OCI-LY1 (cell line): ENCODE measurements at regions not wholly inside any gene's neighbourhood (a gene's known extent, or its start where the extent isn't known, plus 50 kb on each side); places are given as distances from the start of the nearest gene placed in this dataset.

ENCODE experiments used
- H2AFZ ChIP-seq: fragments of 200-600 bp; sonication (generic), shearing (Covaris generic); 2 replicates; pipeline ENCODE4 v1.6.0; 2014; ENCODE audit warnings: antibody characterized with exemption, mild to moderate bottlenecking, low read length
- H3F3A ChIP-seq: fragments of 200-600 bp; sonication (generic), shearing (Covaris generic); 2 replicates; pipeline ENCODE4 v1.6.0; 2014; ENCODE audit warnings: mild to moderate bottlenecking, antibody characterized with exemption, low read length, moderate library complexity; ENCODE audit not compliant: insufficient read depth
- H3K27ac ChIP-seq: fragments of 200-600 bp; sonication (generic); 2 replicates; pipeline ENCODE4 v1.5.1; 2014; ENCODE audit warnings: low read length, mixed run types, mild to moderate bottlenecking, low read depth; ENCODE audit not compliant: poor library complexity, severe bottlenecking
- H3K27me3 ChIP-seq: fragments of 200-600 bp; sonication (generic); 2 replicates; pipeline ENCODE4 v1.6.0; 2014; ENCODE audit warnings: antibody characterized with exemption, mild to moderate bottlenecking, low read length, moderate library complexity; ENCODE audit not compliant: insufficient read depth
- H3K36me3 ChIP-seq: fragments of 200-600 bp; sonication (generic); 2 replicates; pipeline ENCODE4 v1.6.1; 2014; ENCODE audit warnings: mild to moderate bottlenecking, antibody characterized with exemption, low read length, moderate library complexity, mixed read lengths; ENCODE audit not compliant: insufficient read depth
- H3K4me1 ChIP-seq: fragments of 200-600 bp; sonication (generic); 2 replicates; pipeline ENCODE4 v1.5.1; 2014; ENCODE audit warnings: mild to moderate bottlenecking, low read length, moderate library complexity; ENCODE audit not compliant: insufficient read depth, severe bottlenecking
- H3K4me2 ChIP-seq: fragments of 200-600 bp; sonication (generic), shearing (Covaris generic); 2 replicates; pipeline ENCODE4 v1.6.1; 2014; ENCODE audit warnings: low read length
- H3K4me3 ChIP-seq: fragments of 200-600 bp; sonication (generic); 2 replicates; pipeline ENCODE4 v1.5.1; 2014; ENCODE audit warnings: low read length, low read depth, mild to moderate bottlenecking, mixed read lengths; ENCODE audit not compliant: poor library complexity, severe bottlenecking
- H3K79me2 ChIP-seq: fragments of 200-600 bp; shearing (Covaris generic); 2 replicates; pipeline ENCODE4 v1.6.1; 2016; ENCODE audit warnings: mixed run types, low read length, mixed read lengths; ENCODE audit not compliant: insufficient read depth
- H3K9ac ChIP-seq: fragments of 200-600 bp; sonication (generic), shearing (Covaris generic); 2 replicates; pipeline ENCODE4 v1.6.1; 2014; ENCODE audit warnings: mild to moderate bottlenecking, low read length, mixed read lengths
- H3K9me2 ChIP-seq: fragments of 200-600 bp; sonication (generic), shearing (Covaris generic); 2 replicates; pipeline ENCODE4 v1.6.1; 2014; ENCODE audit warnings: low read depth, mild to moderate bottlenecking, low read length, mixed read lengths
- H3K9me3 ChIP-seq: fragments of 200-600 bp; shearing (Covaris generic); 2 replicates; pipeline ENCODE4 v1.6.1; 2014; ENCODE audit warnings: low read length, mixed read lengths
- H4K20me1 ChIP-seq: fragments of 200-600 bp; sonication (generic), shearing (Covaris generic); 2 replicates; pipeline ENCODE4 v1.6.0; 2016; ENCODE audit warnings: mild to moderate bottlenecking, low read length; ENCODE audit not compliant: insufficient read depth
- CTCF ChIP-seq: fragments of 200-600 bp; sonication (generic), shearing (Covaris generic); IDR thresholded peaks from 2 replicates; pipeline ENCODE4 v1.5.1; 2017; ENCODE audit warnings: mild to moderate bottlenecking, antibody characterized with exemption, low read length, moderate library complexity, mixed read lengths
- EZH2 ChIP-seq: fragments of 200-600 bp; sonication (generic), shearing (Covaris generic); IDR thresholded peaks from 2 replicates; pipeline ENCODE4 v1.8.0; 2017; ENCODE audit warnings: borderline replicate concordance, mixed run types, mild to moderate bottlenecking, antibody characterized with exemption, low read length, moderate library complexity, mixed read lengths

- H3K9ac ChIP-seq: no peak overlapping the region
- no peaks in the 10 kb centered on the region for H3K27me3 ChIP-seq
- H3K79me2 ChIP-seq: no peaks in the 10 kb centered on the region
- H2AFZ ChIP-seq: no peak overlapping the region
- TF ChIP-seq CTCF: no peak
- no peaks in the 10 kb centered on the region for H3K9me3 ChIP-seq
- no peak overlapping the region for H3K4me2 ChIP-seq
- no peaks in the 10 kb centered on the region for H3K9me2 ChIP-seq
- H3K4me1 ChIP-seq: no peaks in the 10 kb centered on the region
- H3K27ac ChIP-seq: no peak overlapping the region
- no peak overlapping the region for H3K4me3 ChIP-seq
- H4K20me1 ChIP-seq: no peaks in the 10 kb centered on the region
- no peaks in the 10 kb centered on the region for H3K36me3 ChIP-seq
- H3F3A ChIP-seq: no peaks in the 10 kb centered on the region
These were observed 474.0 kb downstream of the GPAM start for GRCh38 chr10:111709603-111710002.

- H3K36me3 ChIP-seq: no peaks in the 10 kb centered on the region
- H3F3A ChIP-seq: no peaks in the 10 kb centered on the region
- H2AFZ ChIP-seq: no peak overlapping the region
- no peak overlapping the region for H3K27ac ChIP-seq
- H3K9me2 ChIP-seq: no peaks in the 10 kb centered on the region
- peaks cover 6% of the 10 kb centered on the region; the same call in 1 of the 2 replicates for H3K9me3 ChIP-seq
- H3K27me3 ChIP-seq: no peaks in the 10 kb centered on the region
- H3K4me3 ChIP-seq: no peak overlapping the region
- no peaks in the 10 kb centered on the region for H4K20me1 ChIP-seq
- H3K4me1 ChIP-seq: no peaks in the 10 kb centered on the region
- TF ChIP-seq CTCF (no peak), EZH2 (no peak)
- H3K4me2 ChIP-seq: no peak overlapping the region
- H3K79me2 ChIP-seq: no peaks in the 10 kb centered on the region
- no peak overlapping the region for H3K9ac ChIP-seq
These were observed 467.5 kb downstream of the GPAM start for GRCh38 chr10:111716032-111716431.

GRCh38 chr10:111724121-111724520, 459.4 kb downstream of the GPAM start:
- Histone ChIP-seq H2AFZ (no peak overlapping the region), H3F3A (no peaks in the 10 kb centered on the region), H3K79me2 (no peaks in the 10 kb centered on the region), H3K4me1 (no peaks in the 10 kb centered on the region), H3K9me2 (no peaks in the 10 kb centered on the region), H3K27me3 (no peaks in the 10 kb centered on the region), H3K9ac (no peak overlapping the region), H3K4me3 (no peak overlapping the region), H3K9me3 (no peaks in the 10 kb centered on the region), H3K4me2 (no peak overlapping the region), H3K36me3 (no peaks in the 10 kb centered on the region), H4K20me1 (no peaks in the 10 kb centered on the region), H3K27ac (no peak overlapping the region)
- TF ChIP-seq EZH2 (no peak), CTCF (no peak)
